ENCODE measurements at regions not wholly inside any gene's neighbourhood (a gene's known extent, or its start where the extent isn't known, plus 50 kb on each side); places are given as distances from the start of the nearest gene placed in this dataset.
A peak's percentile ranks its signal among the peaks of the same experiment; 100 is the strongest.

GRCh38 chr20:60354024-60354580, 395.9 kb downstream of the CDH26 start:
- WGBS (ENCODE audit: insufficient coverage) = 61% methylated on average over 2 of the region's 5 CpGs
- no peak overlapping the region for H3K27ac ChIP-seq (ENCODE audit: low read depth, low read length)
- no peaks in the 10 kb centered on the region for H3K27me3 ChIP-seq (ENCODE audit: control insufficient read depth, insufficient read depth, low read length)
- H3K4me1 ChIP-seq (ENCODE audit: control insufficient read depth, insufficient read depth, low read length) = no peaks in the 10 kb centered on the region
- H3K4me3 ChIP-seq (ENCODE audit: low read depth, low read length) = no peak overlapping the region
- no peaks in the 10 kb centered on the region for H3K9me3 ChIP-seq (ENCODE audit: control insufficient read depth, insufficient read depth, low read length)
- DNase-seq (ENCODE audit: low read depth in 4 of 6, low spot score in 6 of 6) = no peak
- H3K36me3 ChIP-seq (ENCODE audit: control insufficient read depth, insufficient read depth, low read length) = no peaks in the 10 kb centered on the region

- Histone ChIP-seq H3K9me3 (ENCODE audit: control insufficient read depth, insufficient read depth, low read length) (no peaks in the 10 kb centered on the region), H3K4me1 (ENCODE audit: control insufficient read depth, insufficient read depth, low read length) (peaks cover 13% of the 10 kb centered on the region), H3K27me3 (ENCODE audit: control insufficient read depth, insufficient read depth, low read length) (no peaks in the 10 kb centered on the region), H3K4me3 (ENCODE audit: low read depth, low read length) (no peak overlapping the region), H3K36me3 (ENCODE audit: control insufficient read depth, insufficient read depth, low read length) (no peaks in the 10 kb centered on the region), H3K27ac (ENCODE audit: low read depth, low read length) (no peak overlapping the region)
- no peak for DNase-seq (ENCODE audit: low read depth in 4 of 6, low spot score in 6 of 6)
- 97% methylated on average over 3 of the region's 4 CpGs for WGBS (ENCODE audit: insufficient coverage)
Measured at GRCh38 chr20:60358101-60358500, 399.9 kb downstream of the CDH26 start.

- H3K36me3 ChIP-seq (ENCODE audit: control insufficient read depth, insufficient read depth, low read length) = no peaks in the 10 kb centered on the region
- no peaks in the 10 kb centered on the region for H3K9me3 ChIP-seq (ENCODE audit: control insufficient read depth, insufficient read depth, low read length)
- WGBS (ENCODE audit: insufficient coverage) = 100% methylated on average over 1 of the region's 5 CpGs
- H3K4me1 ChIP-seq (ENCODE audit: control insufficient read depth, insufficient read depth, low read length) = peaks cover 13% of the 10 kb centered on the region
- no peak overlapping the region for H3K27ac ChIP-seq (ENCODE audit: low read depth, low read length)
- no peak overlapping the region for H3K4me3 ChIP-seq (ENCODE audit: low read depth, low read length)
- no peak for DNase-seq (ENCODE audit: low read depth in 4 of 6, low spot score in 6 of 6)
- no peaks in the 10 kb centered on the region for H3K27me3 ChIP-seq (ENCODE audit: control insufficient read depth, insufficient read depth, low read length)
Measured at GRCh38 chr20:60359010-60359409, 400.8 kb downstream of the CDH26 start.

GRCh38 chr20:60361761-60362395, 403.7 kb downstream of the CDH26 start:
- no peak overlapping the region for H3K27ac ChIP-seq (ENCODE audit: low read depth, low read length)
- peaks cover 19% of the 10 kb centered on the region for H3K4me1 ChIP-seq (ENCODE audit: control insufficient read depth, insufficient read depth, low read length)
- H3K27me3 ChIP-seq (ENCODE audit: control insufficient read depth, insufficient read depth, low read length) = no peaks in the 10 kb centered on the region
- H3K4me3 ChIP-seq (ENCODE audit: low read depth, low read length) = no peak overlapping the region
- H3K36me3 ChIP-seq (ENCODE audit: control insufficient read depth, insufficient read depth, low read length) = no peaks in the 10 kb centered on the region
- WGBS (ENCODE audit: insufficient coverage) = 50% methylated on average over 2 of the region's 10 CpGs
- H3K9me3 ChIP-seq (ENCODE audit: control insufficient read depth, insufficient read depth, low read length) = no peaks in the 10 kb centered on the region
- peak in 1 of 6 donors; percentile 50 for DNase-seq (ENCODE audit: low read depth in 4 of 6, low spot score in 6 of 6)

GRCh38 chr20:60362531-60362930, 404.3 kb downstream of the CDH26 start:
- peaks cover 19% of the 10 kb centered on the region for H3K4me1 ChIP-seq (ENCODE audit: control insufficient read depth, insufficient read depth, low read length)
- H3K36me3 ChIP-seq (ENCODE audit: control insufficient read depth, insufficient read depth, low read length) = no peaks in the 10 kb centered on the region
- H3K4me3 ChIP-seq (ENCODE audit: low read depth, low read length) = no peak overlapping the region
- WGBS (ENCODE audit: insufficient coverage) = 30% methylated on average over 4 of the region's 5 CpGs
- H3K27ac ChIP-seq (ENCODE audit: low read depth, low read length) = no peak overlapping the region
- no peaks in the 10 kb centered on the region for H3K27me3 ChIP-seq (ENCODE audit: control insufficient read depth, insufficient read depth, low read length)
- no peaks in the 10 kb centered on the region for H3K9me3 ChIP-seq (ENCODE audit: control insufficient read depth, insufficient read depth, low read length)
- no peak for DNase-seq (ENCODE audit: low read depth in 4 of 6, low spot score in 6 of 6)

- Histone ChIP-seq H3K27ac (ENCODE audit: low read depth, low read length) (no peak overlapping the region), H3K4me1 (ENCODE audit: control insufficient read depth, insufficient read depth, low read length) (peaks cover 19% of the 10 kb centered on the region), H3K9me3 (ENCODE audit: control insufficient read depth, insufficient read depth, low read length) (no peaks in the 10 kb centered on the region), H3K36me3 (ENCODE audit: control insufficient read depth, insufficient read depth, low read length) (no peaks in the 10 kb centered on the region), H3K27me3 (ENCODE audit: control insufficient read depth, insufficient read depth, low read length) (no peaks in the 10 kb centered on the region), H3K4me3 (ENCODE audit: low read depth, low read length) (no peak overlapping the region)
- DNase-seq (ENCODE audit: low read depth in 4 of 6, low spot score in 6 of 6) = no peak
- WGBS (ENCODE audit: insufficient coverage) = 87% methylated on average over 12 of the region's 12 CpGs
Measured at GRCh38 chr20:60363698-60364097, 405.5 kb downstream of the CDH26 start.

GRCh38 chr20:60365064-60365666, 406.9 kb downstream of the CDH26 start:
- Histone ChIP-seq H3K36me3 (ENCODE audit: control insufficient read depth, insufficient read depth, low read length) (no peaks in the 10 kb centered on the region), H3K27me3 (ENCODE audit: control insufficient read depth, insufficient read depth, low read length) (no peaks in the 10 kb centered on the region), H3K9me3 (ENCODE audit: control insufficient read depth, insufficient read depth, low read length) (no peaks in the 10 kb centered on the region), H3K4me3 (ENCODE audit: low read depth, low read length) (no peak overlapping the region), H3K27ac (ENCODE audit: low read depth, low read length) (no peak overlapping the region), H3K4me1 (ENCODE audit: control insufficient read depth, insufficient read depth, low read length) (peaks cover 19% of the 10 kb centered on the region)
- DNase-seq (ENCODE audit: low read depth in 4 of 6, low spot score in 6 of 6) = peak in 1 of 6 donors; percentile 39
- WGBS (ENCODE audit: insufficient coverage) = 57% methylated on average over 6 of the region's 8 CpGs

- no peaks in the 10 kb centered on the region for H3K27me3 ChIP-seq (ENCODE audit: control insufficient read depth, insufficient read depth, low read length)
- no peaks in the 10 kb centered on the region for H3K36me3 ChIP-seq (ENCODE audit: control insufficient read depth, insufficient read depth, low read length)
- no peak overlapping the region for H3K27ac ChIP-seq (ENCODE audit: low read depth, low read length)
- no peak overlapping the region for H3K4me3 ChIP-seq (ENCODE audit: low read depth, low read length)
- peak in 1 of 6 donors; percentile 79 for DNase-seq (ENCODE audit: low read depth in 4 of 6, low spot score in 6 of 6)
- WGBS (ENCODE audit: insufficient coverage) = 14% methylated on average over 1 of the region's 7 CpGs
- no peaks in the 10 kb centered on the region for H3K9me3 ChIP-seq (ENCODE audit: control insufficient read depth, insufficient read depth, low read length)
- H3K4me1 ChIP-seq (ENCODE audit: control insufficient read depth, insufficient read depth, low read length) = peaks cover 19% of the 10 kb centered on the region
Measured at GRCh38 chr20:60365882-60366281, 407.7 kb downstream of the CDH26 start.

GRCh38 chr20:60371384-60371783, 413.2 kb downstream of the CDH26 start:
- DNase-seq (ENCODE audit: low read depth in 4 of 6, low spot score in 6 of 6) = peak in 1 of 6 donors; percentile 81
- H3K4me1 ChIP-seq (ENCODE audit: control insufficient read depth, insufficient read depth, low read length) = peaks cover 7% of the 10 kb centered on the region
- H3K9me3 ChIP-seq (ENCODE audit: control insufficient read depth, insufficient read depth, low read length) = no peaks in the 10 kb centered on the region
- 94% methylated on average over 4 of the region's 6 CpGs for WGBS (ENCODE audit: insufficient coverage)
- no peak overlapping the region for H3K27ac ChIP-seq (ENCODE audit: low read depth, low read length)
- no peaks in the 10 kb centered on the region for H3K36me3 ChIP-seq (ENCODE audit: control insufficient read depth, insufficient read depth, low read length)
- H3K27me3 ChIP-seq (ENCODE audit: control insufficient read depth, insufficient read depth, low read length) = no peaks in the 10 kb centered on the region
- H3K4me3 ChIP-seq (ENCODE audit: low read depth, low read length) = no peak overlapping the region

GRCh38 chr20:60372275-60372674, 414.1 kb downstream of the CDH26 start:
- DNase-seq (ENCODE audit: low read depth in 4 of 6, low spot score in 6 of 6) = no peak
- Histone ChIP-seq H3K4me3 (ENCODE audit: low read depth, low read length) (no peak overlapping the region), H3K36me3 (ENCODE audit: control insufficient read depth, insufficient read depth, low read length) (no peaks in the 10 kb centered on the region), H3K9me3 (ENCODE audit: control insufficient read depth, insufficient read depth, low read length) (no peaks in the 10 kb centered on the region), H3K4me1 (ENCODE audit: control insufficient read depth, insufficient read depth, low read length) (peaks cover 7% of the 10 kb centered on the region), H3K27me3 (ENCODE audit: control insufficient read depth, insufficient read depth, low read length) (no peaks in the 10 kb centered on the region), H3K27ac (ENCODE audit: low read depth, low read length) (no peak overlapping the region)
- WGBS (ENCODE audit: insufficient coverage) = no CpG with 5 or more reads among the region's 1 CpG
